ENCODE measurements at regions not wholly inside any gene's neighbourhood (a gene's known extent, or its start where the extent isn't known, plus 50 kb on each side); places are given as distances from the start of the nearest gene placed in this dataset.

DNA sequence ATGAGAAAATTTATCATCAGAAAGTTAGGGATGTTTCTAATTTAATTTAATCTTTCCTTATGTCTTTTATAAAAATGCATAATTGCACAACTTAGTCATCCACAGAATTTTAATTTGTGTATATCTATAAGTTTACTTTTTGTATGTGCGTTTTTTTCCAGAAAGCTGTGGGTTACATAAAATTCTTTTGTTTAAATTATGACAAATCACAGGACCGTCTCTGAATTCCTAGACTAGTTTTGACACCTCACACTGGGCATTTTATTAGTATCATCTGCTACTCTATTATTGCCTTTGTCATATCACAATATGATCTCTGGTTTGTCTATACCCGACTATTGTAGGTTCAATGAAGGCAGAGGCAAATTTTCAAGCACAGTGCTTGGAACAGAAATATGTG, 482.4 kb upstream of the SEMA3D start:
- TF ChIP-seq, protein P1, sequence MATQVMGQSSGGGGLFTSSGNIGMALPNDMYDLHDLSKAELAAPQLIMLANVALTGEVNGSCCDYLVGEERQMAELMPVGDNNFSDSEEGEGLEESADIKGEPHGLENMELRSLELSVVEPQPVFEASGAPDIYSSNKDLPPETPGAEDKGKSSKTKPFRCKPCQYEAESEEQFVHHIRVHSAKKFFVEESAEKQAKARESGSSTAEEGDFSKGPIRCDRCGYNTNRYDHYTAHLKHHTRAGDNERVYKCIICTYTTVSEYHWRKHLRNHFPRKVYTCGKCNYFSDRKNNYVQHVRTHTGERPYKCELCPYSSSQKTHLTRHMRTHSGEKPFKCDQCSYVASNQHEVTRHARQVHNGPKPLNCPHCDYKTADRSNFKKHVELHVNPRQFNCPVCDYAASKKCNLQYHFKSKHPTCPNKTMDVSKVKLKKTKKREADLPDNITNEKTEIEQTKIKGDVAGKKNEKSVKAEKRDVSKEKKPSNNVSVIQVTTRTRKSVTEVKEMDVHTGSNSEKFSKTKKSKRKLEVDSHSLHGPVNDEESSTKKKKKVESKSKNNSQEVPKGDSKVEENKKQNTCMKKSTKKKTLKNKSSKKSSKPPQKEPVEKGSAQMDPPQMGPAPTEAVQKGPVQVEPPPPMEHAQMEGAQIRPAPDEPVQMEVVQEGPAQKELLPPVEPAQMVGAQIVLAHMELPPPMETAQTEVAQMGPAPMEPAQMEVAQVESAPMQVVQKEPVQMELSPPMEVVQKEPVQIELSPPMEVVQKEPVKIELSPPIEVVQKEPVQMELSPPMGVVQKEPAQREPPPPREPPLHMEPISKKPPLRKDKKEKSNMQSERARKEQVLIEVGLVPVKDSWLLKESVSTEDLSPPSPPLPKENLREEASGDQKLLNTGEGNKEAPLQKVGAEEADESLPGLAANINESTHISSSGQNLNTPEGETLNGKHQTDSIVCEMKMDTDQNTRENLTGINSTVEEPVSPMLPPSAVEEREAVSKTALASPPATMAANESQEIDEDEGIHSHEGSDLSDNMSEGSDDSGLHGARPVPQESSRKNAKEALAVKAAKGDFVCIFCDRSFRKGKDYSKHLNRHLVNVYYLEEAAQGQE (IDR thresholded peaks at IDR 0.05; ENCODE audit: borderline replicate concordance), result no peak
- TF ChIP-seq CTCF (IDR thresholded peaks at IDR 0.05; ENCODE audit: poor library complexity, severe bottlenecking) (no peak), EP300 (conservative IDR thresholded peaks at IDR 0.05; ENCODE audit: poor library complexity, severe bottlenecking) (no peak), EZH2 (IDR thresholded peaks at IDR 0.05; ENCODE audit: borderline replicate concordance, insufficient read depth, low read length, poor library complexity, severe bottlenecking) (no peak)
